Endothelial cell of umbilical vein (primary cell): ENCODE measurements at regions not wholly inside any gene's neighbourhood (a gene's known extent, or its start where the extent isn't known, plus 50 kb on each side); places are given as distances from the start of the nearest gene placed in this dataset.

Source experiments
- BruUV-seq: library from RNA; stranded (reverse); fragments of 400-500 nt; replicated peaks from 2 replicates; lab custom pipeline; 2021; lab: Mats Ljungman, UMichigan
- CTCF ChIA-PET: fragments of 300-600, 350-600 bp; sonication (Branson Sonifier 250); formaldehyde crosslinking; loops from one replicate; lab custom pipeline; 2021; ENCODE audit warnings: antibody characterized with exemption, inconsistent platforms; lab: Charles Lee
- POLR2A ChIA-PET: fragments of 300-600, 350-600 bp; sonication (Branson Sonifier 250); formaldehyde crosslinking; loops from one replicate; lab custom pipeline; 2021; ENCODE audit warnings: antibody characterized with exemption, inconsistent platforms; lab: Charles Lee
- DNase-seq: peaks from one replicate; pipeline ENCODE4 v3.0.0-alpha.2; 2011; ENCODE audit warnings: low read depth, low spot score
- FAIRE-seq: peaks from 2 replicates; lab custom pipeline; 2011; peaks lifted over from hg19 to GRCh38; lab: Jason Lieb, UNC
- H2AFZ ChIP-seq: 2 replicates; pipeline ENCODE4 v1.6.0; 2012; ENCODE audit warnings: low read depth, low read length, control low read depth, inconsistent platforms
- H3K27ac ChIP-seq: 2 replicates; pipeline ENCODE4 v1.5.1; 2011; ENCODE audit warnings: low read depth, mild to moderate bottlenecking, control low read depth, low read length, moderate library complexity; ENCODE audit not compliant: insufficient read depth
- H3K27me3 ChIP-seq, 2 experiments: 2 replicates each; pipeline versions ENCODE4 v1.6.0 to v1.6.1; 2011; ENCODE audit warnings: low read length in 2 of 2, mixed read lengths in 1 of 2; ENCODE audit not compliant: control insufficient read depth in 2 of 2, insufficient read depth in 2 of 2
- H3K36me3 ChIP-seq, 2 experiments: 2 replicates in 1 of 2; 3 replicates in 1 of 2; pipeline ENCODE4 v1.5.1; 2011; ENCODE audit warnings: low read length in 2 of 2, mild to moderate bottlenecking in 1 of 2, moderate library complexity in 1 of 2; ENCODE audit not compliant: control insufficient read depth in 2 of 2, insufficient read depth in 2 of 2; ENCODE audit errors: extremely low read depth in 1 of 2
- H3K4me1 ChIP-seq: 3 replicates; pipeline ENCODE4 v1.5.1; 2011; ENCODE audit warnings: mild to moderate bottlenecking, low read length; ENCODE audit not compliant: control insufficient read depth, insufficient read depth; ENCODE audit errors: extremely low read depth
- H3K4me2 ChIP-seq: 2 replicates; pipeline ENCODE4 v1.6.1; 2011; ENCODE audit warnings: low read length, control low read depth, mixed read lengths; ENCODE audit not compliant: insufficient read depth
- H3K4me3 ChIP-seq, 3 experiments: fragments of 200-600 bp in 1 of 3; sonication (generic), shearing (Covaris generic) in 1 of 3; replicated peaks in 1 of 3; 2 replicates each; pipeline ENCODE4 v1.5.1; 2011 to 2016; ENCODE audit warnings: control low read depth in 3 of 3, low read length in 3 of 3, mild to moderate bottlenecking in 2 of 3, inconsistent platforms in 1 of 3, low read depth in 1 of 3, moderate library complexity in 1 of 3; ENCODE audit not compliant: insufficient read depth in 1 of 3
- H3K79me2 ChIP-seq: 2 replicates; pipeline ENCODE4 v1.6.0; 2012; ENCODE audit warnings: low read length, inconsistent platforms; ENCODE audit not compliant: control insufficient read depth, insufficient read depth
- H3K9ac ChIP-seq: replicated peaks from 2 replicates; pipeline ENCODE3; 2011; ENCODE audit warnings: low read length, control low read depth; ENCODE audit not compliant: insufficient read depth; ENCODE audit errors: extremely low read depth
- H3K9me1 ChIP-seq: replicated peaks from 3 replicates; pipeline ENCODE4 v1.6.0; 2011; ENCODE audit warnings: mild to moderate bottlenecking, low read length; ENCODE audit not compliant: control insufficient read depth, insufficient read depth; ENCODE audit errors: extremely low read depth
- H3K9me3 ChIP-seq: replicated peaks from 2 replicates; pipeline ENCODE4 v1.5.1; 2012; ENCODE audit warnings: low read length, inconsistent platforms; ENCODE audit not compliant: control insufficient read depth, insufficient read depth
- H4K20me1 ChIP-seq: replicated peaks from 2 replicates; pipeline ENCODE3; 2011; ENCODE audit warnings: mild to moderate bottlenecking, low read length; ENCODE audit not compliant: control insufficient read depth, insufficient read depth; ENCODE audit errors: extremely low read depth
- CTCF ChIP-seq, 2 donors: IDR thresholded peaks; 1 replicate in 1 of 2; 2 replicates in 1 of 2; pipeline ENCODE4 v1.5.1; 2011; ENCODE audit warnings: low read length in 2 of 2, mild to moderate bottlenecking in 2 of 2, moderate library complexity in 2 of 2, control low read depth in 1 of 2, inconsistent platforms in 1 of 2, low read depth in 1 of 2; ENCODE audit not compliant: insufficient read depth in 1 of 2; ENCODE audit errors: extremely low read depth in 1 of 2
- EZH2 ChIP-seq: IDR thresholded peaks from 2 replicates; pipeline ENCODE4 v1.6.1; 2012; ENCODE audit warnings: borderline replicate concordance, low read depth, mild to moderate bottlenecking, moderate library complexity, low read length, inconsistent platforms; ENCODE audit not compliant: severe bottlenecking
- FOS ChIP-seq: IDR thresholded peaks from 2 replicates; pipeline ENCODE4 v1.6.1; 2011; ENCODE audit warnings: mild to moderate bottlenecking, low read length, moderate library complexity, borderline replicate concordance; ENCODE audit not compliant: insufficient read depth
- GATA2 ChIP-seq: IDR thresholded peaks from 2 replicates; pipeline ENCODE4 v1.7.0; 2011; ENCODE audit warnings: low read depth, mild to moderate bottlenecking, moderate library complexity, mixed read lengths, low read length; ENCODE audit not compliant: insufficient read length, insufficient read depth
- JUN ChIP-seq: IDR thresholded peaks from 2 replicates; pipeline ENCODE4 v1.6.1; 2011; ENCODE audit warnings: borderline replicate concordance, low read depth; ENCODE audit not compliant: insufficient read length, insufficient read depth
- MAX ChIP-seq: IDR thresholded peaks from 2 replicates; pipeline ENCODE4 v1.6.1; 2011; ENCODE audit not compliant: insufficient read depth, insufficient read length
- MYC ChIP-seq: IDR thresholded peaks from one replicate; pipeline ENCODE4 v1.6.1; 2011; ENCODE audit warnings: mild to moderate bottlenecking, low read depth, low read length
- POLR2A ChIP-seq: IDR thresholded peaks from 2 replicates; pipeline ENCODE4 v1.6.1; 2012; ENCODE audit warnings: low read depth, mild to moderate bottlenecking, control low read depth, low read length
- POLR2AphosphoS5 ChIP-seq: IDR thresholded peaks from 2 replicates; pipeline ENCODE4 v1.6.1; 2012; ENCODE audit warnings: low read depth, mild to moderate bottlenecking, control low read depth, low read length, moderate library complexity; ENCODE audit not compliant: insufficient read depth
- dilution Hi-C: fragments of 300-500 bp; cut with MboI; formaldehyde crosslinking; loops from one replicate; pipeline ENCODE4 v1.15.0; 2019; ENCODE audit warnings: low sequenced_read_pairs; ENCODE audit not compliant: extremely low pct_ligation_motif_present
- intact Hi-C: fragments of 100-400 bp; cut with micrococcal nuclease; formaldehyde crosslinking; loops from one replicate; pipeline ENCODE4 v1.10.0; 2022

GRCh38 chr10:84801916-84802315 is 473.5 kb downstream of the CCSER2 start:
- Histone ChIP-seq H3K27me3 (no peaks in the 10 kb centered on the region), H3K79me2 (no peaks in the 10 kb centered on the region), H2AFZ (no peak overlapping the region), H3K36me3 (no peaks in the 10 kb centered on the region), H3K9me3 (no peaks in the 10 kb centered on the region), H3K27ac (no peak overlapping the region), H3K4me2 (no peak overlapping the region), H3K9me1 (no peaks in the 10 kb centered on the region), H3K4me3 (no peak overlapping the region), H3K9ac (no peak overlapping the region), H4K20me1 (no peaks in the 10 kb centered on the region), H3K4me1 (no peaks in the 10 kb centered on the region)
- ChIA-PET CTCF (no interaction called here), POLR2A (no interaction called here)
- no TSS peak for BruUV-seq
- no peak for TF ChIP-seq CTCF (IDR thresholded peaks at IDR 0.05; ENCODE audit: extremely low read depth in 1 of 2, insufficient read depth in 1 of 2, low read depth in 1 of 2, low read length in 2 of 2)
- no peak for TF ChIP-seq EZH2
- no peak for TF ChIP-seq POLR2AphosphoS5
- TF ChIP-seq MYC = no peak
- TF ChIP-seq JUN = no peak
- TF ChIP-seq POLR2A = no peak
- no peak for TF ChIP-seq FOS
- TF ChIP-seq GATA2 = no peak
- TF ChIP-seq MAX = no peak
- FAIRE-seq (no peak), DNase-seq (no peak)
- dilution Hi-C loops (no loop called here), intact Hi-C loops (no loop called here)
